Astrocyte of the cerebellum (primary cell): ENCODE measurements at regions not wholly inside any gene's neighbourhood (a gene's known extent, or its start where the extent isn't known, plus 50 kb on each side); places are given as distances from the start of the nearest gene placed in this dataset.

Experiments used
- DNase-seq: peaks from one replicate; pipeline ENCODE4 v3.0.0-alpha.2; 2011; ENCODE audit warnings: low read depth
- H3K4me3 ChIP-seq: 2 replicates; pipeline ENCODE4 v1.5.1; 2011; ENCODE audit warnings: mild to moderate bottlenecking, low read depth, low read length, moderate library complexity
- CTCF ChIP-seq: IDR thresholded peaks from 2 replicates; pipeline ENCODE4 v1.5.1; 2012; ENCODE audit warnings: low read length, low read depth, moderate library complexity, mild to moderate bottlenecking; ENCODE audit errors: missing control alignments
- in situ Hi-C: cut with HindIII; loops from 2 replicates; pipeline ENCODE4 v1.10.0; 2017; ENCODE audit warnings: low sequenced_read_pairs

- in situ Hi-C loops: no loop called here
- TF ChIP-seq CTCF: no peak
- DNase-seq: no peak
- H3K4me3 ChIP-seq: no peak overlapping the region
Observed at GRCh38 chr22:27295040-27295439, 506.5 kb downstream of the MN1 start.

GRCh38 chr22:27295605-27296004, 506.0 kb downstream of the MN1 start:
- no peak for DNase-seq
- TF ChIP-seq CTCF: no peak
- in situ Hi-C loops: no loop called here

DNA sequence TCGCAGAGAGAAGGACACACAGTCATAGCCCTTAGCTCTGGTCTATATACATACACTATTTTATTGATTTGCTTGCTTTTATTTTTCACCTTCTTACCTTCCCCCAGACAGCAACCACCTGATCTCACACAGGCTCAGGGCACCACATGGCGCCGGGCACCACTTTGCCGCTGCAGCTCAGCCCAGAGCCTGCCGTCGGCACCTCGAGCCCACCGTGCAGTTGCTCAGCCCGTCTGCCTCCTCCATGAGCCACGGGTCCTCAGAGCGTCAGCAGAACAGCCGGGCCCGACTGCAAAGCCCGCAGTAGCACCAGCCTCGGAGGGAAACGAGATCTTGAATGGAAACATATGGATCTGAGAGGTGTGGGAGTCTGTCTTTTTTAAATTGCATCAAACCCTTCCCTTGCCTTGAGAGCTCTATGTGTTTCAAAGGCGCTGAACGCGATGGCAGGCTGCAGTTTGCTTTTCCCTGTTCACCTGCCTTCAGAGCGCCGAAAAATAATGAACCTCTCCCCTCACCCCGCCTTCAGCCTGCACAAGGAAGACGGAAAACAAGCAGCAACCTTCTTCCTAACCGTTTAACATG, 505.4 kb downstream of the MN1 start:
- no peak overlapping the region for H3K4me3 ChIP-seq
- no peak for DNase-seq
- in situ Hi-C loops: no loop called here
- TF ChIP-seq CTCF: no peak

More at GRCh38 chr22:27295605-27296004, 506.0 kb downstream of the MN1 start:
- no peak overlapping the region for H3K4me3 ChIP-seq

- in situ Hi-C loops: no loop called here
- DNase-seq: no peak
- no peak for TF ChIP-seq CTCF
- H3K4me3 ChIP-seq: no peak overlapping the region
Observed at GRCh38 chr22:27297125-27297524, 504.4 kb downstream of the MN1 start.

DNA sequence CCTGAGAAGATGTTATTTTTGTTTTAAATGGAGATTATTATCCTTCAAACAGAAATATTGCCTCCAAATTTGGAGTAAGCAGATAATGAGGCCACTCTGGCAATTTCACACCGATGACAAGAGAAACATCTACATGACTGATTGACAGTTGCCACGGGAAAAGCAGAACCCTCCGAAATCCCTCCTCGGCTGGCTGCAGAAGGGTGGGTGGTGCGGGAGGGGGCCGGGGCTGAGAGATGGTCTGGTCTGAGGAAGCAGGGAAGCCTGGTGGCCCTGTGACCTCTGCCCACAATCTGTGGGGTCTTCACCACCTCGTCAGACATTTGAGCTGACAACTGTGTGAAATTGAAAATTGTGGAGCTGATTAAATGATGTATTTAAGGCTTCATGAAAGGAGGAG, 503.2 kb downstream of the MN1 start:
- no peak for DNase-seq
- no peak overlapping the region for H3K4me3 ChIP-seq
- in situ Hi-C loops: no loop called here
- no peak for TF ChIP-seq CTCF

DNA sequence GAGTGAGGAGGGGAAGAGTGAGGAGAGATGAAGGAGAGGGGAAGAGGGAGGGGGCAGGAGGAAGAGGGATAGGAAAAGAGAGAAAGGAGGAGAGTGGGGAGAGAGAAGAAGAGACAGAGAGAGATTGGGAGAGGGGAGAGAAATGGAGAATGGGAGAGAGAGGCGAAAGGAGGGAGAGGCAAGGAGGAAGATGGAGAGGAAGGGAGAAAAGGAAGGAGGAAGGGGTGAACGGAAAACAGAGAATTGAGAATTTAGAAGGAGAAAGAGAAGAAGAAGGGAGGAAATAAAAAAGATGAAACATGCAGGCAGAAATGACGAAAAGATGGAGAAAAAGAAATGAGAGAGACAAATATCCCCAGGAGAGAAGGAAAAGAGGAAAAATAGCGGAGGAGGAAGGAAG, 502.8 kb downstream of the MN1 start:
- no peak for DNase-seq
- in situ Hi-C loops: no loop called here
- no peak for TF ChIP-seq CTCF
- H3K4me3 ChIP-seq: no peak overlapping the region
